NCI-H82 treated with DMSO at 0.1 percent for 48 hours (cell line): ENCODE measurements at regions not wholly inside any gene's neighbourhood (a gene's known extent, or its start where the extent isn't known, plus 50 kb on each side); places are given as distances from the start of the nearest gene placed in this dataset.
"Not testable (repeated sequence)": the region's sequence is repeated elsewhere in the genome, so short reads cannot be mapped to it uniquely, and the experiment has no call there.

Source experiments
- DNase-seq: peaks from one replicate; lab custom pipeline; 2025; ENCODE audit not compliant: unreplicated experiment; lab: John Stamatoyannopoulos, UW

DNA sequence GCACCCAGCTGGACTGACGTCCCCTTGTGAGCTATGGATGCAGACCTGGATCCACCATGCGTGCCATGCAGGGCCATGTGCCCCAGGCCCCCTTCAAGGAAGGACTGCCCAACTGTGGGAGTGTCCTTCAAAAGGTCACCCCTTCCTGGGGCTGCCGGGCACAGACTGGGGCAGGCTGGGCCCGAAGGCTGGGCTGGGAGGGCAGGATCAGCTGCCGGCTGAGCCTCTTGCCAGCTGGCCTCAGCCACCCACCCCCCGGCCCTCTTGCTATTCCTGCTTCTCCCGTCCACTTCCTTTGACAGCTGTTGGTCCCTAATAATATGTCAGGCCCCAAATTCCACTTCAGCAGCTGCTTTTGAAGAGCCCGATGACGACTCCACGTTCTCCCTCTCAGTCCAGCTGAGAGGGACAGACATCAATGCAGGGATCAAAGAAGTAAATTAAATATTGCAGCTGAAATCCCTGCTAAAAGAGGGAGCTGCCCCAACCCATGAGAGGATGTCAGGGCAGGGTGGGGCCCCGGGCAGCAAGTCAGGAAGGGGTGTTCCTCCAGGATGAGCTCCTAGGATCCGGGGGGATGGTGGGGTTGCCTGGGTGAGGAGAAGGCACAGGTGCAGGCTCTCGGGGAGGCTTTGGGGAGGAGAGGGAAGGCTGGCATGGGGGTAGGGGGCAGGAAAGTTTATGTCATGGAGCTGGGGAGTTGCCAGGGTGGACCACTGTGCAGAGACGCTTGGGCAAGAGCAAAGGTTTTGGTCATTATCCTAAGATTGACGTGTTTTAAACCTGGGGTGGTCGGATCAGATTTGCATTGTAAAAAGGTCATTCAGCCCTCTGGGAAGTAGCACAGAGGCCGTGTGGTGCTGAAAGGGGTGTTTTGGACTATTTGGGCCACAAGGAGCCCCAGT lies 185.0 kb downstream of the ANKRD60 start:
- DNase-seq = no peak

DNA sequence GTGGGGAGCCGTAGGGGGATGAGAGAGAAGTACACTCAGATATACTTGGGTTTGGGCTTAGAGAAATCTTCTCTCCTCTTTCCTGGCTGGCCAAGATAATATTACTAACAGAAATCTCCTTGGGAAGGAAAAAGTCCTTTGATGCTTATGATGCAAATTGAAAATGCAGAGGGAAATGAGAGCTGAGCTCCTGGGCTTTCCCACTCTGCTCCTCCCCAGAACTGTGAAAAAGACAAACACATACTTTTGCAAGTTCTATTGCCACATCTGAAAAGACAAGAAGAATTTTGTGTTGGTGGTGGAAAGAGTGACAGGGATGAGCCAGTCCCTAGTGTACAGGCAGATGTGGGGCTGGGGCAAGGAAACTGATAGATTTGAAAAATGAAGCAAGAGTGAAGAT lies 185.9 kb downstream of the ANKRD60 start:
- DNase-seq = no peak

- no peak for DNase-seq
Measured at GRCh38 chr20:58040447-58041290, 187.8 kb downstream of the ANKRD60 start.

DNA sequence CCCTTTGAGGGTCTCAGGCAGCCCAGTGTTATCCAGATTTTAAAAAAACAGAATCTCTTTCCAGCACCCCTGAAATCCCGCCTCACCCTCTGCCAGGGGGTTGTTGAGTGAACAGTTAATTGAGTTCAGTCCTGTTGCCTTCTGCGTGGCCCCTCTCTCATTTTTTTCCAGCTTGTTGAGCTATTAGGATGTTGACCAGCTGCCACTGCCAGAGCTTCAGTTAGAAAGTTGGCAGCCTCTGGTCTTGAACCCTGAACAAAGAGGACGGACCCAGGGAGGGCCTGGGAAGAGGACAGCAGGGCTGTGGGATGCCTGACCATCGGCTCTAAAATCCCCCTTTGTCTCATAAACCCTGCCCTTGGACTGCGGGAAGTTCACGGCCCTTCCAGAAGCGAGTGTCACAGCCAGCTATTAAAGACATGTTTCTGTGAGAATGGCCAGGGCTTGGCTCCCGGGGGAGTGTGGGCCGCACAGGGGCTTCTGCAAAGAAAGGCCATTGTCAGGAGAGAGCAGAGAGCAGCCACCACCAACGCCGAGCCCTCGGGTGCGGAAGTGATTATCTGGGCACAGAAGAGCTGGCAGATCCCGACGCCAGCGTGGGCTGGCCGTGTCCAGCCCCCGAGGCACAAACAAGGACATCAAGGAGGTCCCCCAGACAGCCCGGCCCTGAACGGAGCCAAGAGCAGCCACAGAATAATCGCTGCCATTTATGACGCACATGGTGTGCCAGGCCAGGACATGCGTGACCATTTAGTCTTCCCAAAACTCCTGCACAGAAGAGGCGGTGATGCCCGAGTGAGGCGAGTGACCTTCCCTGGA lies 189.0 kb downstream of the ANKRD60 start:
- DNase-seq = no peak

DNA sequence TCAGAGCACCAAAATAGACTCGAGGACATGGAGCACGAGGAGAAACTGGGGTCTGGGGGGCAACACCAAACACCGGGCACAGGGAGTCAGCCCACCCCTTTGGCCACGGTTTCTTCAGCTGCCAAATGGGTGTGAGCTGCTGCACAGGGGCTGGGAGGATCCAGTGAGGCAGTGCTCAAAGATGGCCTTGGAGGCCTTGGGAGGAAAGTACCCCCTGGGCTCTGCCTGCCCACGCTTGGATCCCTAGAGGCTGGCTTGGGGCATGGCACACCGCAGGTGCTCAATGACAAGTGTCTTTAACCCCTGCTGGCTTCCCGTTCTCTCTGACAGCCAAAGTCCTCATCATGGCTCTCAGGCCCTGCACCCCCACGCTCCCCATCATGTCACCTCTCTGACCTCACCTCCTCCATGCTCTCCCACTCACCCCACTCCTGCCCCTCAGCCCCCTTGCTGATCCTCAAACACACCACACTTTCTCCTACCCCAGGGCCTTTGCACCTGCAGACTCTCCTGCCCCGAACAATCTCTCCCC lies 190.3 kb downstream of the ANKRD60 start:
- no peak for DNase-seq

GRCh38 chr20:58037631-58038030 lies 190.8 kb downstream of the ANKRD60 start:
- no peak for DNase-seq

DNA sequence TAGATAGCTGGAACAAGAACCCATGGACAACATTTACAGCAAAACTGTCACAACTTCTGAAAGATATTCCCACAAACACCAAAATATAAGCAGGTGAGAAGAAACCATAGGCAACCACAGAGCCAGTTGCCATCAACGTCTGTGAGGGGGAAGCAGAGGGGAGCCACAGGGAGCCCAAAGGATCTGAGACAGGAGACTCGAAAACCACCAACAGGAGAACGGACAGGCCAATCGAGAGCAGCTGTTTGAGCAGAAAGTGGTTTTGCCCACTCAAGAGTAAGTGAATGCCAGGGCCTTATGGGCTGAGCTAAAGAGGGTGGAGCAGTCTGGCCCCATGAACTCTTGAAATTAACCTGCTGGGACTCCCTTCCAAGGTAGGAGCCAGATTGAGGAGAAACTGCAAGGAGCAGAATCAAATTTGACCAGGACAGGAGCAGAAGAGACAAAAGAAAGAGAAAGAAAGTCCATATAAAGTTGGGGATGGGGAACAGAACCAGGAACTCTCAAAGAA lies 195.4 kb downstream of the ANKRD60 start:
- DNase-seq = no peak

DNA sequence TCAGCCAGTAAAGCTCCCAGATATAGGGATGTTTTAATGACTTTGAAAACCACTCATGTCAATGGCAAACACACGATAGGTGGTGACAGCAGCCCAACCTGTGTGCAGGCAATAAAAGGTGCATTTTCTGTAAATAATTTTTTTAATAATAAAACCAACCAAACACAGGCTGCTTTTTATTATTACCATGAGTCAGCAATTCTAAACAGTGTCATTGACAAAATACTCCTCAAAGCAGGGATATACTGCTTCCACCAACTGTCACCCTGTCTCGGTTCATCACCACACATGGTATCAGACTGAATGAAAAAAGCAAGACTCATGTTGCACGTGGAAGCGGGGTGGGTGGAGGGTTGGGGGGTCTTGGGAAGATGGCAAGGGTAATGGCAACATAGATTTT lies 195.9 kb downstream of the ANKRD60 start:
- no peak for DNase-seq

DNA sequence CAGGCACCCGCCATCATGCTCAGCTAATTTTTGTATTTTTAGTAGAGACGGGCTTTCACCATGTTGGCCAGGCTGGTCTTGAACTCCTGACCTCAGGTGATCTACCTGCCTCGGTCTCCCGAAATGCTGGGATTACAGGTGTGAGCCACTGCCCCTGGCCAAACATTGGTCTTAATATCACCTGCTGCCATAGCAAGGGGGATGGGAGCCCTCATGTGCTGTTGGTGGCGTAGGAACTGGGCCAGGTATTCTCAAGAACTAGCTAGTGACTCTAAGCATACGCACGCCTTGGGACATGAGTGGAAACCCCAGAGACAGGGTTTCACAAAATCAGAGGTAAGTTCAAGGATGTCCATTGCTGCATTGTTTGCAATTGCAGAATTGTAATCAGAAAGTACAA lies 197.1 kb downstream of the ANKRD60 start:
- DNase-seq = not testable (repeated sequence)

DNA sequence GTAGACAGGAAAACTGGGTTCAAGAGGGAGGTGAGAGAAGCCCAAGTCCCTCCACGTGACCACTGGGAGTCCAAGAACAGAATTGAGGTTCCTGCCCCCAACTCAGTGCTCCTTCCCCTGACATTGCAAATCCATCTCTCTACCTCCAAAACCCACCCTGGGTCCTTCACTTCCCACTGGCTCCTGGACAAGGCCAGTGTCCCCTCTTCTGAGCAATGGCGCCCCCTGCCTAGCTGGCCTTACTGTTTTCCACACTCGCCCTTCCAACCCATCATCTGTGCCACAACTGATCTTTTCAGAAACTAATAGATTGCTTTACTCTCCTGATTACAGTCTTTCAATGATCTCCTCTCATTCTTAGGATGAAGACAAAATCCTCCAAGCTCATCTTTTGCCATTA lies 200.3 kb downstream of the ANKRD60 start:
- peak; percentile 1 for DNase-seq

DNA sequence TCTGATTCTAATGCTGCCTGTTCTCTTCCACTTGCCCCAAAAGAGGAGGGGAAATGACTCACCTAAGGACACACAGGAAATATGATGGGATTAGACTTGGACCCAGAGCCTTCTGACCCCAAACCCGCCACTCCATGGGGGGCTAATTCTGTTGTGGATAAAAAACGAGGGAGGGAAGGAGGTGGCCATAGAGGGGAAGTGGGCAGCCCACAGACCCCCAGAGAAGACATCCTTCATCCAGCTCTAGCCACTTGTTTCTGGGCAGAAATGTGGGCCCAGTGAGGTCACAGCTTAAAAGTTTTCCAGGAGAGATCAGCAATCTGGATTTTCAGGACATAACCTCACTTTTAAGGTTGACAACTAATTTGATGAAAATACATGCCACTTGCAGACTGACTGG lies 202.1 kb downstream of the ANKRD60 start:
- DNase-seq = no peak

DNA sequence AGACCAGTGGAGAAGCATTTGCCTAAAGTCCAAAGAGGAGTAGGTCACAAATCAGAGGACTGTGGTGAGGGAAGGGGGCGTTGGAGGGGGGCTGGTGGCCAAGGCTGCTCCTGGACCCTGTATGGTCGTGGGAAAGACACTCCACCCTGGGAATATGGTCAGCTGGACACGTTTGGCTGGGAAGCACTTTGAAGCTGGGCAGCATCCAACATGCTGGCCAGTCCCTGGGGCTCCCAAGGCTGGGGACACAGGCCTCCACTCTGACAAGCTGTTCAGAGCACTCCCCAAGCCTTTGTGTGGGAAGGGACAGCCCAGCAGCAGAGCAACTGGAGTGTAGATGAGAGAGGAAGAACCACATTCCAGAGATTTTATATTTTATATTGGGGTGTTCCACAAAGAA lies 203.2 kb downstream of the ANKRD60 start:
- DNase-seq = no peak

DNA sequence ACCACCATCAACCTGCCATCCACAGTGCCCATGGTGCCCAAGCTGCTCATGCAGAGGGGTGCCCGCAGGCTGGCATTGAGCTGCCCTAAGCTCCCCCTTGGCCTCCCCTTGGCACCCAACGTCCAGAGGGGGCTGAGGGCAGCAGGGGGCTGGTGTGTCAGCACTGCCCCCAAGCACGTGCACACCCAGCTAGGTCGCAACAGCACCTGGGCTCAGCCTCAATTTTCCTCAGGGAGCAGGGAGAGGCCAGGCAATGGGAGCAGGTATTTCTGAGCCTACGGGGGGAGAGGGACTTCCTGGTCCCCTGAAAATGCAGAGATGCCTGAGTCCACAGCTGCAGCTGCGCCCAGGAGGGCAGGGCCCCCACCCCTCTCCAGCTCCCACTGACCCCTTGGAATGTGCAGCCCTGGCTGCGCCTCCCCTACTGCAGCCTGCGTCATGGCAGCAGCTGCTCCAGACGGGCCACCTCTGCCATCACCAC lies 204.2 kb downstream of the ANKRD60 start:
- no peak for DNase-seq

DNA sequence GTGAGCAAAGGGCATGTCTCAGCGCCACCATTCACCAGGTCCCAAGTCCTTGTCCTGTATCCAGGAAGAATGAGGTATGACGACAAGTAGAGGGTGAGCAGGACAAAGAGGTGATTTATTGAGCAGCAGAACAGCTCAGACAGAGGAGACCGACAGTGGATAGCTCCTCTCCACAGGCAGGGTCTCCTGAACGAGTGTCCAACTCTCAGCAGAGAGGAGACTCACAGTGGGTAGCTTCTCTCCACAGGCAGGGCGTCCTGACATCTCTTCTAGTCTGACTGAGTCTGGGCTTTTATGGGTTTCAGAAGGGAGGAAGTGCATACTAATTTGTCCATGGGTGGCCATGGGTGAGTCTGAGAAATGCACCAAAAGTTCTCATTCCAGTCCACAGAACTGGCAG lies 204.7 kb downstream of the ANKRD60 start:
- DNase-seq = no peak

- DNase-seq = no peak
Measured at GRCh38 chr20:58023346-58023745, 205.1 kb downstream of the ANKRD60 start.

DNA sequence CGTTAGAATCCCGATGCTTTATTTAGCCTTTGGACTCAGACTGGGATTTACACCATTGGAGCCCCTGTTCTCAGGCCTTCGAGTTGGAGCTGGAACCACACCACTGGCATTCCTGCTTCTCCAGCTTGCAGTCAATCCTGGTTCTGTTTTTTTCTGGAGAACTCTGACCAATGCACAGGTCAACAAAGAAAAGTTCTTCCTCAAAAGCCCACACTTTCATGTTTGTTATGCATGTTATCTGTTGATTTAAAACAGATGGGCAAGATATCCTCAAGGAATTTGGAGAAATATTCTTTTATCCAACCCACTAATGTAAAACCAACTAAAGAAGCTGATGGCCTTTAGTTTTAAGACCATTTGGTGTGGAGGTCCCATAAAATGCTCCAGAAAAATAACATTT lies 205.7 kb downstream of the ANKRD60 start:
- DNase-seq = no peak

- no peak for DNase-seq
Measured at GRCh38 chr20:58021481-58021880, 207.0 kb downstream of the ANKRD60 start.

DNA sequence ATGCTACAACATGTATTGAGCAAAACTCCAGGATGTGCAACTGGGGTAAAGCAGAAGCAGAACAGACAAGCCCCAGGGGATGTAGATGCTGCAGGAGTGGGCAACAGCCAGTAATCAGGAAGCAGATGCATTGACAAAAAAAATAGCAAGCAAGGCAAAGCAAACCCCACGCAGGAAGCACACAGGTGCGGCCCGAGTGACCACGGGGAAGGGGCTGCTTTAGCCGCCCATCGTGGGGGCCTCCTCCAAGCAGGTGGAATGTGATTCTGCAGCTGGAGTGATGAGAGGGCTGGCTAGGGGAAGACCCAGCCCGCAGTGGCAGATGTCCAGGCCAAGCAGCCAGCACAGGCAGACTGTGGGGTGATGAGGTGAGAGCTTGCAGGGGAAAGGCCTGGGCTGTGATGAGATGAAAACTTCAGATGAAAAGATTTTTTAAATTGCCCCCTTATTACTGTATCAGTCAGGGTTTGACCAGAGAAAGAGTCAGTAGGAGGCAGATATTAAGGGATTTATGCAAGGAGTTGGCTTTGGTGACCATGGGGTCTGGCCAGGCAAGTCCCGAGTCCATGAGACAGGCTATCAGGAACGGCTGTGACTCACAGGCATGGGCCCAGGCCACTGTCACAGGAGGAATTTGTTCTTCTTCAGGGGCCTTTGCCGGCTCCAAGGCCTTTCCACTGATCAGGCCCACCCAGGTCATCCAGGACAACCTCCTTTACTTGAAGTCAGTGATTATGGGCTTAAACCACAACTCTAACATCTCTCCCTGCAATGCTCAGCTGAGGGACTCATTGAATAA lies 207.6 kb downstream of the ANKRD60 start:
- no peak for DNase-seq

- no peak for DNase-seq
Measured at GRCh38 chr20:58019850-58020625, 208.4 kb downstream of the ANKRD60 start.
